GM23338 (cell line): ENCODE measurements at regions not wholly inside any gene's neighbourhood (a gene's known extent, or its start where the extent isn't known, plus 50 kb on each side); places are given as distances from the start of the nearest gene placed in this dataset.

Source experiments
- EZH2 ChIP-seq: fragments of 200-600 bp; sonication (generic); IDR thresholded peaks from one replicate; pipeline ENCODE4 v1.8.0; 2017; ENCODE audit warnings: antibody characterized with exemption, mild to moderate bottlenecking, low read depth; ENCODE audit not compliant: unreplicated experiment
- EZH2phosphoT487 ChIP-seq: fragments of 200-600 bp; sonication (generic); IDR thresholded peaks from one replicate; pipeline ENCODE4 v1.8.1; 2018; ENCODE audit warnings: antibody characterized with exemption; ENCODE audit not compliant: unreplicated experiment
- JUNB ChIP-seq: IDR thresholded peaks from one replicate; pipeline ENCODE4 v1.6.1; 2016; ENCODE audit warnings: antibody characterized with exemption; ENCODE audit not compliant: unreplicated experiment
- POLR2AphosphoS5 ChIP-seq: IDR thresholded peaks from 2 replicates; pipeline ENCODE4 v1.6.1; 2016; ENCODE audit warnings: antibody characterized with exemption, low read depth
- STAT1 ChIP-seq: IDR thresholded peaks from one replicate; pipeline ENCODE4 v1.6.1; 2016; ENCODE audit warnings: antibody characterized with exemption; ENCODE audit not compliant: unreplicated experiment
- ZNF331 ChIP-seq: fragments of 250-450 bp; sonication (Bioruptor Pico); IDR thresholded peaks from 2 replicates; pipeline ENCODE4 v1.5.0; 2020; ENCODE audit warnings: low read depth, mild to moderate bottlenecking, moderate library complexity
- TF ChIP-seq, protein P1 (sequence below), 2 experiments: fragments of 200-600 bp in 1 of 2; sonication (generic) in 1 of 2; conservative IDR thresholded peaks; 2 replicates each; pipeline versions ENCODE4 v1.5.1 to v1.6.1; 2016 to 2017; ENCODE audit warnings: antibody characterized with exemption in 2 of 2, low read depth in 2 of 2, mild to moderate bottlenecking in 2 of 2, moderate library complexity in 1 of 2
- TF ChIP-seq, protein P2 (sequence below): IDR thresholded peaks from 2 replicates; pipeline ENCODE4 v1.6.1; 2016; ENCODE audit warnings: antibody characterized with exemption
- TF ChIP-seq, protein P3 (sequence below): IDR thresholded peaks from one replicate; pipeline ENCODE4 v1.6.1; 2018; ENCODE audit warnings: antibody characterized with exemption; ENCODE audit not compliant: unreplicated experiment

GRCh38 chr6:84871925-84872324 is 107.5 kb upstream of the TBX18 start:
- TF ChIP-seq, protein P1, sequence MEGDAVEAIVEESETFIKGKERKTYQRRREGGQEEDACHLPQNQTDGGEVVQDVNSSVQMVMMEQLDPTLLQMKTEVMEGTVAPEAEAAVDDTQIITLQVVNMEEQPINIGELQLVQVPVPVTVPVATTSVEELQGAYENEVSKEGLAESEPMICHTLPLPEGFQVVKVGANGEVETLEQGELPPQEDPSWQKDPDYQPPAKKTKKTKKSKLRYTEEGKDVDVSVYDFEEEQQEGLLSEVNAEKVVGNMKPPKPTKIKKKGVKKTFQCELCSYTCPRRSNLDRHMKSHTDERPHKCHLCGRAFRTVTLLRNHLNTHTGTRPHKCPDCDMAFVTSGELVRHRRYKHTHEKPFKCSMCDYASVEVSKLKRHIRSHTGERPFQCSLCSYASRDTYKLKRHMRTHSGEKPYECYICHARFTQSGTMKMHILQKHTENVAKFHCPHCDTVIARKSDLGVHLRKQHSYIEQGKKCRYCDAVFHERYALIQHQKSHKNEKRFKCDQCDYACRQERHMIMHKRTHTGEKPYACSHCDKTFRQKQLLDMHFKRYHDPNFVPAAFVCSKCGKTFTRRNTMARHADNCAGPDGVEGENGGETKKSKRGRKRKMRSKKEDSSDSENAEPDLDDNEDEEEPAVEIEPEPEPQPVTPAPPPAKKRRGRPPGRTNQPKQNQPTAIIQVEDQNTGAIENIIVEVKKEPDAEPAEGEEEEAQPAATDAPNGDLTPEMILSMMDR (conservative IDR thresholded peaks at IDR 0.05; ENCODE audit: low read depth in 2 of 2): no peak
- TF ChIP-seq EZH2: no peak
- TF ChIP-seq, protein P2, sequence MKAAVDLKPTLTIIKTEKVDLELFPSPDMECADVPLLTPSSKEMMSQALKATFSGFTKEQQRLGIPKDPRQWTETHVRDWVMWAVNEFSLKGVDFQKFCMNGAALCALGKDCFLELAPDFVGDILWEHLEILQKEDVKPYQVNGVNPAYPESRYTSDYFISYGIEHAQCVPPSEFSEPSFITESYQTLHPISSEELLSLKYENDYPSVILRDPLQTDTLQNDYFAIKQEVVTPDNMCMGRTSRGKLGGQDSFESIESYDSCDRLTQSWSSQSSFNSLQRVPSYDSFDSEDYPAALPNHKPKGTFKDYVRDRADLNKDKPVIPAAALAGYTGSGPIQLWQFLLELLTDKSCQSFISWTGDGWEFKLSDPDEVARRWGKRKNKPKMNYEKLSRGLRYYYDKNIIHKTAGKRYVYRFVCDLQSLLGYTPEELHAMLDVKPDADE: no peak
- no peak for TF ChIP-seq ZNF331 (CRISPR knock-in tag)
- TF ChIP-seq, protein P3, sequence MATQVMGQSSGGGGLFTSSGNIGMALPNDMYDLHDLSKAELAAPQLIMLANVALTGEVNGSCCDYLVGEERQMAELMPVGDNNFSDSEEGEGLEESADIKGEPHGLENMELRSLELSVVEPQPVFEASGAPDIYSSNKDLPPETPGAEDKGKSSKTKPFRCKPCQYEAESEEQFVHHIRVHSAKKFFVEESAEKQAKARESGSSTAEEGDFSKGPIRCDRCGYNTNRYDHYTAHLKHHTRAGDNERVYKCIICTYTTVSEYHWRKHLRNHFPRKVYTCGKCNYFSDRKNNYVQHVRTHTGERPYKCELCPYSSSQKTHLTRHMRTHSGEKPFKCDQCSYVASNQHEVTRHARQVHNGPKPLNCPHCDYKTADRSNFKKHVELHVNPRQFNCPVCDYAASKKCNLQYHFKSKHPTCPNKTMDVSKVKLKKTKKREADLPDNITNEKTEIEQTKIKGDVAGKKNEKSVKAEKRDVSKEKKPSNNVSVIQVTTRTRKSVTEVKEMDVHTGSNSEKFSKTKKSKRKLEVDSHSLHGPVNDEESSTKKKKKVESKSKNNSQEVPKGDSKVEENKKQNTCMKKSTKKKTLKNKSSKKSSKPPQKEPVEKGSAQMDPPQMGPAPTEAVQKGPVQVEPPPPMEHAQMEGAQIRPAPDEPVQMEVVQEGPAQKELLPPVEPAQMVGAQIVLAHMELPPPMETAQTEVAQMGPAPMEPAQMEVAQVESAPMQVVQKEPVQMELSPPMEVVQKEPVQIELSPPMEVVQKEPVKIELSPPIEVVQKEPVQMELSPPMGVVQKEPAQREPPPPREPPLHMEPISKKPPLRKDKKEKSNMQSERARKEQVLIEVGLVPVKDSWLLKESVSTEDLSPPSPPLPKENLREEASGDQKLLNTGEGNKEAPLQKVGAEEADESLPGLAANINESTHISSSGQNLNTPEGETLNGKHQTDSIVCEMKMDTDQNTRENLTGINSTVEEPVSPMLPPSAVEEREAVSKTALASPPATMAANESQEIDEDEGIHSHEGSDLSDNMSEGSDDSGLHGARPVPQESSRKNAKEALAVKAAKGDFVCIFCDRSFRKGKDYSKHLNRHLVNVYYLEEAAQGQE: no peak
- no peak for TF ChIP-seq JUNB
- no peak for TF ChIP-seq POLR2AphosphoS5
- no peak for TF ChIP-seq STAT1
- no peak for TF ChIP-seq EZH2phosphoT487
